Breast epithelium (tissue), 4 donors: ENCODE measurements at regions not wholly inside any gene's neighbourhood (a gene's known extent, or its start where the extent isn't known, plus 50 kb on each side); places are given as distances from the start of the nearest gene placed in this dataset.

Experiments used
- DNase-seq, 2 donors: peaks; one replicate each; pipeline ENCODE4 v3.0.0-alpha.2; 2019; ENCODE audit warnings: low spot score in 2 of 2
- H3K27ac ChIP-seq, 2 donors: fragments of 200-600 bp; sonication (generic) in 1 of 2; one replicate each; pipeline ENCODE4 v1.5.1; 2016 to 2019; ENCODE audit warnings: mild to moderate bottlenecking in 1 of 2
- H3K27me3 ChIP-seq, 2 donors: fragments of 200-600 bp; sonication (generic) in 1 of 2; one replicate each; pipeline versions ENCODE4 v1.5.1 to v1.6.0; 2017 to 2019; ENCODE audit warnings: control low read depth in 1 of 2, mild to moderate bottlenecking in 1 of 2
- H3K36me3 ChIP-seq: fragments of 200-600 bp; one replicate; pipeline ENCODE4 v1.5.1; 2019
- H3K4me1 ChIP-seq, 2 donors: fragments of 200-600 bp; sonication (generic); one replicate each; pipeline ENCODE4 v1.5.1; 2016 to 2019; ENCODE audit warnings: control low read depth in 1 of 2
- H3K4me3 ChIP-seq, 3 donors: fragments of 200-600 bp; sonication (generic); 1 replicate in 2 of 3; 2 replicates in 1 of 3; pipeline ENCODE4 v1.5.1; 2016 to 2019; ENCODE audit warnings: mild to moderate bottlenecking in 3 of 3, moderate library complexity in 2 of 3
- H3K9me3 ChIP-seq, 2 donors: fragments of 200-600 bp; sonication (generic) in 1 of 2; one replicate each; pipeline ENCODE4 v1.5.1; 2016 to 2019; ENCODE audit warnings: control low read depth in 1 of 2
- CTCF ChIP-seq, 3 donors: fragments of 450-650 bp; IDR thresholded peaks; one replicate each; pipeline ENCODE4 v1.5.1; 2016 to 2017; ENCODE audit warnings: antibody characterized with exemption in 3 of 3, mild to moderate bottlenecking in 3 of 3, moderate library complexity in 3 of 3
- POLR2A ChIP-seq: fragments of 450-650 bp; IDR thresholded peaks from one replicate; pipeline ENCODE4 v1.6.1; 2016; ENCODE audit warnings: antibody characterized with exemption, mild to moderate bottlenecking, moderate library complexity
- POLR2AphosphoS5 ChIP-seq, 3 donors: sonication (generic); formaldehyde crosslinking; IDR thresholded peaks; one replicate each; pipeline ENCODE4 v1.6.1; 2017; ENCODE audit warnings: antibody characterized with exemption in 3 of 3
- intact Hi-C: fragments of 100-400 bp; cut with DNase I; formaldehyde crosslinking; loops from one replicate; pipeline ENCODE4 v1.15.1; 2023; ENCODE audit warnings: low total_unique reads

- H3K36me3 ChIP-seq, result no peaks in the 10 kb centered on the region
- H3K27ac ChIP-seq, result no peak overlapping the region
- no peaks in the 10 kb centered on the region for H3K9me3 ChIP-seq
- no peak for DNase-seq
- intact Hi-C loops, result no loop called here
- no peak overlapping the region for H3K4me3 ChIP-seq
- no peaks in the 10 kb centered on the region for H3K4me1 ChIP-seq
- H3K27me3 ChIP-seq, result no peaks in the 10 kb centered on the region
- no peak for TF ChIP-seq POLR2A
- no peak for TF ChIP-seq CTCF (IDR thresholded peaks at IDR 0.05)
- no peak for TF ChIP-seq POLR2AphosphoS5 (IDR thresholded peaks at IDR 0.05)
Observed at GRCh38 chr10:8254350-8254749, 199.9 kb downstream of the GATA3 start.

- Histone ChIP-seq H3K27me3 (no peaks in the 10 kb centered on the region), H3K4me3 (no peak overlapping the region), H3K4me1 (no peaks in the 10 kb centered on the region), H3K9me3 (no peaks in the 10 kb centered on the region), H3K36me3 (no peaks in the 10 kb centered on the region), H3K27ac (no peak overlapping the region)
- no peak for DNase-seq
- TF ChIP-seq CTCF (IDR thresholded peaks at IDR 0.05), result no peak
- no peak for TF ChIP-seq POLR2AphosphoS5 (IDR thresholded peaks at IDR 0.05)
- no peak for TF ChIP-seq POLR2A
- intact Hi-C loops, result no loop called here
Observed at GRCh38 chr10:8255301-8255700, 200.8 kb downstream of the GATA3 start.

- TF ChIP-seq POLR2A (no peak), CTCF (IDR thresholded peaks at IDR 0.05) (no peak)
- intact Hi-C loops, result no loop called here
Observed at GRCh38 chr10:8260645-8261044, 206.2 kb downstream of the GATA3 start.

GRCh38 chr10:8262317-8262716, 207.8 kb downstream of the GATA3 start:
- no peaks in the 10 kb centered on the region for H3K9me3 ChIP-seq
- H3K27me3 ChIP-seq, result no peaks in the 10 kb centered on the region
- H3K27ac ChIP-seq, result no peak overlapping the region
- DNase-seq, result no peak
- intact Hi-C loops, result no loop called here
- TF ChIP-seq POLR2AphosphoS5 (IDR thresholded peaks at IDR 0.05) (no peak), POLR2A (no peak), CTCF (IDR thresholded peaks at IDR 0.05) (no peak)
- no peaks in the 10 kb centered on the region for H3K36me3 ChIP-seq
- H3K4me3 ChIP-seq, result no peak overlapping the region
- no peaks in the 10 kb centered on the region for H3K4me1 ChIP-seq

More at GRCh38 chr10:8260645-8261044, 206.2 kb downstream of the GATA3 start:
- Histone ChIP-seq H3K4me3 (no peak overlapping the region), H3K9me3 (no peaks in the 10 kb centered on the region), H3K36me3 (no peaks in the 10 kb centered on the region), H3K4me1 (no peaks in the 10 kb centered on the region), H3K27ac (no peak overlapping the region), H3K27me3 (no peaks in the 10 kb centered on the region)
- no peak for DNase-seq

GRCh38 chr10:8269976-8270375, 215.5 kb downstream of the GATA3 start:
- H3K36me3 ChIP-seq, result no peaks in the 10 kb centered on the region
- H3K9me3 ChIP-seq, result no peaks in the 10 kb centered on the region
- H3K27ac ChIP-seq, result no peak overlapping the region
- no peak overlapping the region for H3K4me3 ChIP-seq
- no peaks in the 10 kb centered on the region for H3K27me3 ChIP-seq
- H3K4me1 ChIP-seq, result no peaks in the 10 kb centered on the region
- TF ChIP-seq POLR2A (no peak), POLR2AphosphoS5 (IDR thresholded peaks at IDR 0.05) (no peak), CTCF (IDR thresholded peaks at IDR 0.05) (no peak)
- intact Hi-C loops, result no loop called here
- DNase-seq, result no peak
